ENCODE measurements at regions not wholly inside any gene's neighbourhood (a gene's known extent, or its start where the extent isn't known, plus 50 kb on each side); places are given as distances from the start of the nearest gene placed in this dataset.

DNA sequence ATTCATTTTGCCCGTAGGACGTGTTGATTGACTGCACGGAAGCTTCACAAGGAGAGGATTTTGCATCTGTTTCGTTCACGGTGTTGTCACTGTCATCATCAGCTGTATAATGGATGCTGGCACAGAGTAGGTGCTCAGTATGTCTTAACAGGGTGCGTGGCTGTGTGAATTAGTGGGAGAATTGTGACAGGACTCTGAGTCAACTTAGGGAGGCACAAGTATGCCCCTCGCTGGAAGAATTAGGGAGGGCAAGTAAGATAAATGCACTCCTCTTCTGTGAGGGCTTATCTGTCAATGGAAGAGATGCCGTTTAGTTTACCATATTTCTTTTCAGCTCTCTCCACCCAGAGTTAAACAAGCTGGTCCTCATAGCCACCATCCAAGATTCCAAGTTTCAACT, 107.2 kb downstream of the TRIML1 start:
- TF ChIP-seq, protein P1, sequence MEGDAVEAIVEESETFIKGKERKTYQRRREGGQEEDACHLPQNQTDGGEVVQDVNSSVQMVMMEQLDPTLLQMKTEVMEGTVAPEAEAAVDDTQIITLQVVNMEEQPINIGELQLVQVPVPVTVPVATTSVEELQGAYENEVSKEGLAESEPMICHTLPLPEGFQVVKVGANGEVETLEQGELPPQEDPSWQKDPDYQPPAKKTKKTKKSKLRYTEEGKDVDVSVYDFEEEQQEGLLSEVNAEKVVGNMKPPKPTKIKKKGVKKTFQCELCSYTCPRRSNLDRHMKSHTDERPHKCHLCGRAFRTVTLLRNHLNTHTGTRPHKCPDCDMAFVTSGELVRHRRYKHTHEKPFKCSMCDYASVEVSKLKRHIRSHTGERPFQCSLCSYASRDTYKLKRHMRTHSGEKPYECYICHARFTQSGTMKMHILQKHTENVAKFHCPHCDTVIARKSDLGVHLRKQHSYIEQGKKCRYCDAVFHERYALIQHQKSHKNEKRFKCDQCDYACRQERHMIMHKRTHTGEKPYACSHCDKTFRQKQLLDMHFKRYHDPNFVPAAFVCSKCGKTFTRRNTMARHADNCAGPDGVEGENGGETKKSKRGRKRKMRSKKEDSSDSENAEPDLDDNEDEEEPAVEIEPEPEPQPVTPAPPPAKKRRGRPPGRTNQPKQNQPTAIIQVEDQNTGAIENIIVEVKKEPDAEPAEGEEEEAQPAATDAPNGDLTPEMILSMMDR (IDR thresholded peaks at IDR 0.05; ENCODE audit: unreplicated experiment in 3 of 3): no peak
- Mint-ChIP-seq H3K9me3 (peaks cover 2% of the 10 kb centered on the region), H3K4me3 (no peak overlapping the region), H3K27me3 (ENCODE audit: low read depth) (no peaks in the 10 kb centered on the region), H3K4me1 (no peaks in the 10 kb centered on the region), H3K27ac (no peak overlapping the region), H3K36me3 (ENCODE audit: low read depth) (no peaks in the 10 kb centered on the region)

DNA sequence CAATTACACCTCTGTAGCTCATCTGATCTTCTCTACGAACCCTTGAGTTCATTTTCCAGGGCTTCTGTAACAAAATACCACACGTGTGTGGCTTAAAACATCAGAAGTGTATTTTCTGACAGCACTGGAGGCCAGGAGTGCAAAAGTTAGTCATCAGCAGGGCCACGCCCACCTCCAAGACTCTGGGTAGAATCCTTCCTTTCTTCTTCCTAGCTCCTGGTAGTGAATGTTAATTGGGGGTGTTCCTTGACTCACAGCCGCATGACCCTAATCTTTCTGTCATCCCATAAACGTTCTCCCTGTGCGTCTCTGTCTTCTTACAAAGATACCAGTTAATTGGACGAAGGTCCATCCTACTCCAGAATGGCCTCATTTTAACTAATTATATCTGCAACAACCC, 115.0 kb downstream of the TRIML1 start:
- TF ChIP-seq, protein P1 (IDR thresholded peaks at IDR 0.05; ENCODE audit: unreplicated experiment in 3 of 3): no peak
- Mint-ChIP-seq H3K9me3 (no peaks in the 10 kb centered on the region), H3K27ac (no peak overlapping the region), H3K36me3 (ENCODE audit: low read depth) (no peaks in the 10 kb centered on the region), H3K4me3 (no peak overlapping the region), H3K27me3 (ENCODE audit: low read depth) (no peaks in the 10 kb centered on the region), H3K4me1 (no peaks in the 10 kb centered on the region)

DNA sequence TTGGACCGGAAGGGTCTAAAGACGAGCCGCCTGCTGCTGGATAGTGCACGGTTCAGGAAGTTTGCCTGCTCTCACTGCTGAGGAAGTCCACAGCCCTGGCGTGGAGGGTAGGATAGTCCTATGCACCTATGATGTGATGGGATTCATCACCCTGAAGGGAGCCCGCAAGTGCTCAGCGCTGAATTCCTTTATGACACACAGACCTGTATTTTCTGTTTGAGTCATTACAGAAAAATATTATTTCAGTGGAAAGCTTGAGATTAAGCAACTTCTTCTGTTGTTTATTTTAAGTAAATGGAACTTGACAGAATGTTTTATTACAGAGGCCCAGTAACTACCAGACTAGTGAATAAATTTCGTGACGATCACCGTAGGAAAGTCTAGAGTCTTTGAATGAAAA, 123.2 kb downstream of the TRIML1 start:
- no peak overlapping the region for H3K4me3 Mint-ChIP-seq
- no peaks in the 10 kb centered on the region for H3K4me1 Mint-ChIP-seq
- no peak overlapping the region for H3K27ac Mint-ChIP-seq
- TF ChIP-seq, protein P1 (IDR thresholded peaks at IDR 0.05; ENCODE audit: unreplicated experiment in 3 of 3): no peak
- no peaks in the 10 kb centered on the region for H3K36me3 Mint-ChIP-seq (ENCODE audit: low read depth)
- no peaks in the 10 kb centered on the region for H3K27me3 Mint-ChIP-seq (ENCODE audit: low read depth)
- no peaks in the 10 kb centered on the region for H3K9me3 Mint-ChIP-seq

DNA sequence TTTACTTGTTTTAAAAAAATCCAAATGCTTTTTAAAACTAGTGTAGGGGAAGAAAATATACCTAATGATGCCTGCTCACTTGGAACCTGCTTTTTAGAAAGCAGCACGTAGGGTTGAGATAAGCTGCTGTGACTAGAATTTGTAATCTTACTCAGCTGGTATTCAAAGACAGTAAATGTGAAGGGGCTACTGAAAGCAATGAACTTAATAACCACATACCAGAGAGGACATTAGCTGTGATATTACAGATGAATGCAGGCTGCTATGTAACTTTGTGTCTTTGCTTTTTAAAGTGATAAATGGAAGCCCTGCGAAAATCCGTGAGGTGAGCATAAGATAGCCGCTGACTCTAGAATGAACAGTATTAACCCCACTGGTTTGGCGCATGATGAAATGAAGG, 124.1 kb downstream of the TRIML1 start:
- no peak overlapping the region for H3K27ac Mint-ChIP-seq
- TF ChIP-seq, protein P1 (IDR thresholded peaks at IDR 0.05; ENCODE audit: unreplicated experiment in 3 of 3): no peak
- H3K36me3 Mint-ChIP-seq (ENCODE audit: low read depth): no peaks in the 10 kb centered on the region
- no peaks in the 10 kb centered on the region for H3K4me1 Mint-ChIP-seq
- H3K27me3 Mint-ChIP-seq (ENCODE audit: low read depth): no peaks in the 10 kb centered on the region
- no peaks in the 10 kb centered on the region for H3K9me3 Mint-ChIP-seq
- H3K4me3 Mint-ChIP-seq: no peak overlapping the region

DNA sequence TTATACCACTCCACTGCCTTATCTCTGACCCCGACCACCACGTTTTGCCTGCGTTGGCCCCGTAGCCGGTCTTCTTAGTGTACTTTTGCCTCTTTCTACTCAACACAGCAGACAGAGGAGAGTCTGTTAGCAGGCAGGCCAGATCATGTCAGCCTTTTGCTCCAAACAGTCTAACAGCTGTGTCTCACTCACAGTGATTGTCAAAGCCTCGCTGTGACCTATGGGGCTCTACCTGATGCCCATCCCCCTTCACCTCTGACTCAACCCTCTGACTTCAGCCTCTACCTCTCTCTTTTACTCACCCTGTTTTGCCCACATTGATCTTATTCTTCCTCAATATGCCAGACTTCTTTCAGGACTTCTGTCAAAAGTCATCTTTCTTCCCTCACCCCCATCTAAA, 127.1 kb downstream of the TRIML1 start:
- H3K27ac Mint-ChIP-seq: no peak overlapping the region

More for the DNA sequence above, 127.1 kb downstream of the TRIML1 start:
- no peaks in the 10 kb centered on the region for H3K4me1 Mint-ChIP-seq
- no peaks in the 10 kb centered on the region for H3K36me3 Mint-ChIP-seq (ENCODE audit: low read depth)
- TF ChIP-seq, protein P1 (IDR thresholded peaks at IDR 0.05; ENCODE audit: unreplicated experiment in 3 of 3): no peak
- H3K27me3 Mint-ChIP-seq (ENCODE audit: low read depth): peaks cover 3% of the 10 kb centered on the region
- H3K4me3 Mint-ChIP-seq: no peak overlapping the region
- no peaks in the 10 kb centered on the region for H3K9me3 Mint-ChIP-seq

Data from nephron (organoid).